ENCODE measurements at regions not wholly inside any gene's neighbourhood (a gene's known extent, or its start where the extent isn't known, plus 50 kb on each side); places are given as distances from the start of the nearest gene placed in this dataset.
"Not testable (repeated sequence)": the region's sequence is repeated elsewhere in the genome, so short reads cannot be mapped to it uniquely, and the experiment has no call there.

- no peak for DNase-seq
Measured at GRCh38 chr6:14390805-14391204, 273.2 kb downstream of the CD83 start.

GRCh38 chr6:14393910-14394309 lies 276.3 kb downstream of the CD83 start:
- DNase-seq: no peak

- DNase-seq: no peak
Measured at GRCh38 chr6:14396392-14396791, 278.8 kb downstream of the CD83 start.

GRCh38 chr6:14396826-14397517 lies 279.4 kb downstream of the CD83 start:
- DNase-seq: no peak

- no peak for DNase-seq
Measured at GRCh38 chr6:14397518-14397901, 279.9 kb downstream of the CD83 start.

- no peak for DNase-seq
Measured at GRCh38 chr6:14398953-14399352, 281.4 kb downstream of the CD83 start.

GRCh38 chr6:14399635-14400034 lies 282.1 kb downstream of the CD83 start:
- no peak for DNase-seq

GRCh38 chr6:14401246-14401645 lies 283.7 kb downstream of the CD83 start:
- no peak for DNase-seq

GRCh38 chr6:14406614-14407331 lies 289.2 kb downstream of the CD83 start:
- DNase-seq: no peak

GRCh38 chr6:14408446-14408845 lies 290.9 kb downstream of the CD83 start:
- no peak for DNase-seq

GRCh38 chr6:14412026-14412425 lies 294.5 kb downstream of the CD83 start:
- DNase-seq: no peak

GRCh38 chr6:14415452-14415851 lies 297.9 kb downstream of the CD83 start:
- no peak for DNase-seq

GRCh38 chr6:14417377-14417776 lies 299.8 kb downstream of the CD83 start:
- DNase-seq: no peak

- DNase-seq: not testable (repeated sequence)
Measured at GRCh38 chr6:14419224-14419623, 301.7 kb downstream of the CD83 start.

- DNase-seq: no peak
Measured at GRCh38 chr6:14422061-14422460, 304.5 kb downstream of the CD83 start.

- DNase-seq: no peak
Measured at GRCh38 chr6:14422917-14423316, 305.3 kb downstream of the CD83 start.

GRCh38 chr6:14423330-14423729 lies 305.8 kb downstream of the CD83 start:
- DNase-seq: peak; percentile 10

- DNase-seq: no peak
Measured at GRCh38 chr6:14423955-14424354, 306.4 kb downstream of the CD83 start.

- DNase-seq: no peak
Measured at GRCh38 chr6:14425805-14426204, 308.2 kb downstream of the CD83 start.

GRCh38 chr6:14426281-14426680 lies 308.7 kb downstream of the CD83 start:
- DNase-seq: no peak

- no peak for DNase-seq
Measured at GRCh38 chr6:14428269-14428668, 310.7 kb downstream of the CD83 start.

- DNase-seq: no peak
Measured at GRCh38 chr6:14429396-14429795, 311.8 kb downstream of the CD83 start.

GRCh38 chr6:14430218-14430617 lies 312.6 kb downstream of the CD83 start:
- no peak for DNase-seq
